ENCODE measurements at regions not wholly inside any gene's neighbourhood (a gene's known extent, or its start where the extent isn't known, plus 50 kb on each side); places are given as distances from the start of the nearest gene placed in this dataset.
"Not testable (repeated sequence)": the region's sequence is repeated elsewhere in the genome, so short reads cannot be mapped to it uniquely, and the experiment has no call there.

DNA sequence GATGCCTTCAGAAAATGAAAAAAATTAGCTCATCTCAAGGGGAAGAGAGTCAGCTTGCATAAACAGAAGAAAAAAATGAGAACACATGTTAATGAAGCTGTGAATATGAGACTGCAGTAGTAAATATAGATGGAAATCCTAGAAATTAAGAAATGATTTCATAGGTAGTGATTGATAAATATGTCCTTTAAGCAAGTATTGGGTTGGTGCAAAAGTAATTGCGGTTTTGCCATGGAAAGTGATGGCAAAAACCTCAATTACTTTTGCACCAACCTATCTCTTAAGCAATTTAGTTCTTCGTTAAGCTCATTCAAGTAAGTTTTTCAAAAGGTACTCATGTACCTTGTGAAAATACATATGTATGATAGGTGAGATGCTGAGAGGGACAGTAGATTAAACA is 400.9 kb downstream of the SH2D1A start:
- Mint-ChIP-seq H3K27ac (no peak overlapping the region), H3K36me3 (no peaks in the 10 kb centered on the region)
- TF ChIP-seq, protein P1, sequence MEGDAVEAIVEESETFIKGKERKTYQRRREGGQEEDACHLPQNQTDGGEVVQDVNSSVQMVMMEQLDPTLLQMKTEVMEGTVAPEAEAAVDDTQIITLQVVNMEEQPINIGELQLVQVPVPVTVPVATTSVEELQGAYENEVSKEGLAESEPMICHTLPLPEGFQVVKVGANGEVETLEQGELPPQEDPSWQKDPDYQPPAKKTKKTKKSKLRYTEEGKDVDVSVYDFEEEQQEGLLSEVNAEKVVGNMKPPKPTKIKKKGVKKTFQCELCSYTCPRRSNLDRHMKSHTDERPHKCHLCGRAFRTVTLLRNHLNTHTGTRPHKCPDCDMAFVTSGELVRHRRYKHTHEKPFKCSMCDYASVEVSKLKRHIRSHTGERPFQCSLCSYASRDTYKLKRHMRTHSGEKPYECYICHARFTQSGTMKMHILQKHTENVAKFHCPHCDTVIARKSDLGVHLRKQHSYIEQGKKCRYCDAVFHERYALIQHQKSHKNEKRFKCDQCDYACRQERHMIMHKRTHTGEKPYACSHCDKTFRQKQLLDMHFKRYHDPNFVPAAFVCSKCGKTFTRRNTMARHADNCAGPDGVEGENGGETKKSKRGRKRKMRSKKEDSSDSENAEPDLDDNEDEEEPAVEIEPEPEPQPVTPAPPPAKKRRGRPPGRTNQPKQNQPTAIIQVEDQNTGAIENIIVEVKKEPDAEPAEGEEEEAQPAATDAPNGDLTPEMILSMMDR (conservative IDR thresholded peaks at IDR 0.05), result no peak

DNA sequence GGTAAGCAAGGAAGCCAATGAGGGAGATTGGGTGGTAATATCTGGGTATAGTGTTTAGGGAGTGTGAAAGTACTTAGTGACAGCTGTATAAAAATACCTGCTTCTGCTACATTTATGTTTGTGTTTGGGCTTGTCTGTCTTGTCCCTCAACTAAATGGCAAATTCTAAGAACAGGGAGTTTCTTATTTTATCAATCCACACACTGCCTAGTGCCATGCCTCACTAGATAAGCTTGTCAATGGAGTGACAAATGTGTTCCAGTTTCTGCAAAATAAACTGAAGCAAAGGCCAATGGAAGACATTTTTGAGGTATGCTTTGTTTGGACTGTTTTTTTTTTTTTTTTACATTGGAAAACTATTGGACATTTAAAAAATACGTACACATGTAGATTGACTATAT is 418.0 kb downstream of the SH2D1A start:
- H3K27me3 Mint-ChIP-seq, result no peaks in the 10 kb centered on the region
- H3K9me3 Mint-ChIP-seq, result no peaks in the 10 kb centered on the region
- H3K4me1 Mint-ChIP-seq (ENCODE audit: unreplicated experiment), result no peaks in the 10 kb centered on the region
- TF ChIP-seq, protein P1 (conservative IDR thresholded peaks at IDR 0.05), result no peak
- no peaks in the 10 kb centered on the region for H3K36me3 Mint-ChIP-seq
- H3K4me3 Mint-ChIP-seq, result no peak overlapping the region
- H3K27ac Mint-ChIP-seq, result no peak overlapping the region
- no peak for DNase-seq (ENCODE audit: extremely low spot score, unreplicated experiment)

More for the DNA sequence above, 400.9 kb downstream of the SH2D1A start:
- Mint-ChIP-seq H3K4me3 (no peak overlapping the region), H3K4me1 (ENCODE audit: unreplicated experiment) (no peaks in the 10 kb centered on the region), H3K27me3 (no peaks in the 10 kb centered on the region), H3K9me3 (no peaks in the 10 kb centered on the region)
- DNase-seq (ENCODE audit: extremely low spot score, unreplicated experiment), result no peak

DNA sequence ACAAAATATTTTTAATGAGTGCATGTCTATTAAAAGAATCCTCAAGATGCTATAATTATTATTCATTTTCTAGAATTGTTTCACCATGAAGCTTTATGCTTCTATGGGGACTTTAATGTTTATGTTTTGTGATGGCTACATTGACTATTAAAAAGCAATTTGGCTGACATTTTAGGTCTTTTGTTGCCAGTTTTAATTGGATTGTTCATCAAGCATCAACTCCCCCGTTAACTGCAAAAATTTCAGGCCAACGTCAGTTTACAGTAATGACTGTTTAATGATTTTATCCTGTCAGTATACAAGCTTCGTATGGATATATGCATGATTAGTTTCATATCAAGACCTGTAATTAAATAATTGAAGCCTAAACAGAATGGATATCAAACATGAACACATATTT is 422.8 kb downstream of the SH2D1A start:
- no peak for DNase-seq (ENCODE audit: extremely low spot score, unreplicated experiment)
- no peaks in the 10 kb centered on the region for H3K4me1 Mint-ChIP-seq (ENCODE audit: unreplicated experiment)
- no peak overlapping the region for H3K4me3 Mint-ChIP-seq
- H3K27ac Mint-ChIP-seq, result no peak overlapping the region
- no peaks in the 10 kb centered on the region for H3K36me3 Mint-ChIP-seq
- H3K9me3 Mint-ChIP-seq, result no peaks in the 10 kb centered on the region
- H3K27me3 Mint-ChIP-seq, result no peaks in the 10 kb centered on the region
- TF ChIP-seq, protein P1 (conservative IDR thresholded peaks at IDR 0.05), result no peak

DNA sequence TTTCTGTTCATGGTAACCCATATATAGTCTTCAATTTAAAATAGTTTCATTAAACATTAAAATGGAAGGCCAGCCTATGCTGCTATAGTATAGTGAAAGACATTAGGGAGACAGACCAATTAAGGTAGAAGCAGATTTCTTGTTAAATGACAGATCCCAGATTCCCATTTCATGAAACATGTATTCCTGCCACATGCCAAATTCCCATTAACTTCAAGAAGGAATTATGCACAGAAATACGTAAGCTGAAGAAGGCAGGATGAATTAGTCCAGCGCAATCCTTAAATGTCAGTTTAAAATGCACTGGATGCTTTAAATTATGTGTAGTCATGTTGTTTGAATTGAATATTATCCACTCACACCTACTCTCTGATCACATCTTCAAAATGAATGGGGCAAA is 424.9 kb downstream of the SH2D1A start:
- no peaks in the 10 kb centered on the region for H3K9me3 Mint-ChIP-seq
- no peak overlapping the region for H3K4me3 Mint-ChIP-seq
- H3K27me3 Mint-ChIP-seq, result no peaks in the 10 kb centered on the region
- H3K27ac Mint-ChIP-seq, result no peak overlapping the region
- TF ChIP-seq, protein P1 (conservative IDR thresholded peaks at IDR 0.05), result no peak
- no peak for DNase-seq (ENCODE audit: extremely low spot score, unreplicated experiment)
- H3K36me3 Mint-ChIP-seq, result no peaks in the 10 kb centered on the region
- no peaks in the 10 kb centered on the region for H3K4me1 Mint-ChIP-seq (ENCODE audit: unreplicated experiment)

DNA sequence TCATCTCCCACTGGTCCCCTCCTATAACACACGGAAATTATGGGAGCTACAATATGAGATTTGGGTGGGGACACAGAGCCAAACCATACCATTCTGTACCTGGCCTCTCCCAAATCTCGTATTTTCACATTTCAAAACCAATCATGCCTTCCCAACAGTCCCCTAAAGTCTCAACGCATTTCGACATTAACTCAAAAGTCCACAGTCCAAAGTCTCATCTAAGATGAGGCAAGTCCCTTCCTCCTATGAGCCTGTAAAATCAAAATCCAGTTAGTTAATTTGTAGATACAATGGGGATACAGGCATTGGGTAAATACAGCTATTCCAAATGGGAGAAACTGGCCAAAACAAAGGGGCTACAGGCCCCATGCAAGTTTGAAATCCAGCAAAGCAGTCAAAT is 441.9 kb downstream of the SH2D1A start:
- DNase-seq (ENCODE audit: extremely low spot score, unreplicated experiment); H3K36me3 Mint-ChIP-seq; H3K4me3 Mint-ChIP-seq; H3K9me3 Mint-ChIP-seq; H3K4me1 Mint-ChIP-seq (ENCODE audit: unreplicated experiment); H3K27ac Mint-ChIP-seq; H3K27me3 Mint-ChIP-seq: not testable (repeated sequence)

DNA sequence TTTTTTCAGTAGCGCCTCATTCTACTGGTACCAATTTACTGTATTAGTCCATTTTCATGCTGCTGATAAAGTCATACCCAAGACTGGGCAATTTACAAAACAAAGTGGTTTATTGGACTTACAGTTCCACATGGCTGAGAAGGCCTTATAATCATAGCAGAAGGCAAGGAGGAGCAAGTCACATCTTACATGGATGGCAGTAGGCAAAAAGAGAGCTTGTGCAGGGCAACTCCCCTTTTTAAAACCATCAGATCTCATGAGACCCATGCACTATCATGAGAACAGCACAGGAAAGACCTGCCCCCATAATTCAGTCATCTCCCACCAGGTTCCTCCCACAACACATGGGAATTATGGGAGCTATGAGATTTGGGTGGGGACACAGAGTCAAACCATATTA is 443.5 kb downstream of the SH2D1A start:
- not testable (repeated sequence) for DNase-seq (ENCODE audit: extremely low spot score, unreplicated experiment); H3K9me3 Mint-ChIP-seq; H3K4me1 Mint-ChIP-seq (ENCODE audit: unreplicated experiment); H3K27ac Mint-ChIP-seq; H3K27me3 Mint-ChIP-seq; H3K4me3 Mint-ChIP-seq; H3K36me3 Mint-ChIP-seq

DNA sequence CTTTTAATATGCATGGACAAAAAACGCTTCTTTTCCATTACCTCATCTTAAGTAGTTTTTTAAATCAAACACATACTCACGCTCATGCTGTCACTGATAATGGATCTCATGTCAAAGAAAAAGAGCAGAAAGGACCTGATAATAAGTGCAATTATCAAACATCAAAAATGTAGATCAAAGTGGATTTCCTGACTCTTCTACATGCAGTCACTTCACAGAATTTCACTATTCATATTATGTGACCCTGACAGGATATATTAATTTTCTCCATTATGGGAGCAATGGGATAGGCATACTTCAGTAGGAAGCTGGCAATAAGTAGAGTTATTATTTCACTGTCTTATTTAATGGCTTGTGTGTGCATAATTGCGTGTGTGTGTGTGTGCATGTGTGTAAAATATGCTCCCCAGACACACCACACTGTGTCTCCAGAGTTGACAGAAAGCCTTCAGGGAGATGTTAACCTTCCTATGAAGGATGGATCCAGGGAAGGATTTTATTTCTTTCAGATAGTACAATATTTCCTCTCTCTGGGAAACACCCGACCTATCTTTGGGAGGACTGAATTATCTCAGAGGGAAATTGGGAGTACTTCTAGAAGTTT is 445.2 kb downstream of the SH2D1A start:
- no peaks in the 10 kb centered on the region for H3K27me3 Mint-ChIP-seq
- no peaks in the 10 kb centered on the region for H3K9me3 Mint-ChIP-seq
- no peak for DNase-seq (ENCODE audit: extremely low spot score, unreplicated experiment)
- no peak overlapping the region for H3K4me3 Mint-ChIP-seq
- TF ChIP-seq, protein P1 (conservative IDR thresholded peaks at IDR 0.05), result no peak
- H3K27ac Mint-ChIP-seq, result no peak overlapping the region
- H3K36me3 Mint-ChIP-seq, result no peaks in the 10 kb centered on the region
- no peaks in the 10 kb centered on the region for H3K4me1 Mint-ChIP-seq (ENCODE audit: unreplicated experiment)
